Prostate gland (tissue), 2 donors: ENCODE measurements at regions not wholly inside any gene's neighbourhood (a gene's known extent, or its start where the extent isn't known, plus 50 kb on each side); places are given as distances from the start of the nearest gene placed in this dataset.

Experiments used
- POLR2A ChIP-seq: fragments of 450-650 bp; IDR thresholded peaks from one replicate; pipeline ENCODE4 v1.6.1; 2016; ENCODE audit warnings: antibody characterized with exemption, mild to moderate bottlenecking
- POLR2AphosphoS5 ChIP-seq: sonication (generic); formaldehyde crosslinking; IDR thresholded peaks from one replicate; pipeline ENCODE4 v1.6.1; 2017; ENCODE audit warnings: antibody characterized with exemption
- TF ChIP-seq, protein P1 (sequence below), 4 experiments: fragments of 200-600 bp in 2 of 4; fragments of 450-650 bp in 2 of 4; sonication (generic) in 2 of 4; IDR thresholded peaks; 1 replicate in 3 of 4; 2 replicates in 1 of 4; pipeline ENCODE4 v1.5.1; 2016 to 2019; ENCODE audit warnings: antibody characterized with exemption in 4 of 4, mild to moderate bottlenecking in 2 of 4, moderate library complexity in 2 of 4

DNA sequence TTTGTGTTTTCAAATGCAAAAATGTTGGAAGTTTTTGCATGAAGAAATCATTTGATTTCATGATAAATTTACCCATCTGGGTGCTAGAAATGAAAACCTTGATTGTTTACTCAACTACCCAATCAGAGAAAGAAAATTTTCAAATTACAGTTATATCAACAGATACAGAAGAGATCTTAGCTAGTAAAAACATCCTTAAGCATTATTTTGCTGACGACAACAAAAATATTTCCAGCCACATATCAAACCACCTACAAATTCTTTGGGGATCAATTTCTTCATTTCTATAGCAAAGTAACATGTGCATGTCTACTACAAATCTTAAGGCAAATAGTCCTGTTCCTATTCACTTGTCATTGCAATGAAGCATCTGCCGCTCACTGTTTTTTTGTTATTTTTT, 530.3 kb downstream of the ZIC1 start:
- TF ChIP-seq, protein P1, sequence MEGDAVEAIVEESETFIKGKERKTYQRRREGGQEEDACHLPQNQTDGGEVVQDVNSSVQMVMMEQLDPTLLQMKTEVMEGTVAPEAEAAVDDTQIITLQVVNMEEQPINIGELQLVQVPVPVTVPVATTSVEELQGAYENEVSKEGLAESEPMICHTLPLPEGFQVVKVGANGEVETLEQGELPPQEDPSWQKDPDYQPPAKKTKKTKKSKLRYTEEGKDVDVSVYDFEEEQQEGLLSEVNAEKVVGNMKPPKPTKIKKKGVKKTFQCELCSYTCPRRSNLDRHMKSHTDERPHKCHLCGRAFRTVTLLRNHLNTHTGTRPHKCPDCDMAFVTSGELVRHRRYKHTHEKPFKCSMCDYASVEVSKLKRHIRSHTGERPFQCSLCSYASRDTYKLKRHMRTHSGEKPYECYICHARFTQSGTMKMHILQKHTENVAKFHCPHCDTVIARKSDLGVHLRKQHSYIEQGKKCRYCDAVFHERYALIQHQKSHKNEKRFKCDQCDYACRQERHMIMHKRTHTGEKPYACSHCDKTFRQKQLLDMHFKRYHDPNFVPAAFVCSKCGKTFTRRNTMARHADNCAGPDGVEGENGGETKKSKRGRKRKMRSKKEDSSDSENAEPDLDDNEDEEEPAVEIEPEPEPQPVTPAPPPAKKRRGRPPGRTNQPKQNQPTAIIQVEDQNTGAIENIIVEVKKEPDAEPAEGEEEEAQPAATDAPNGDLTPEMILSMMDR (IDR thresholded peaks at IDR 0.05): no peak
- TF ChIP-seq POLR2A (no peak), POLR2AphosphoS5 (no peak)
